Spleen (tissue), 7 donors: ENCODE measurements at regions not wholly inside any gene's neighbourhood (a gene's known extent, or its start where the extent isn't known, plus 50 kb on each side); places are given as distances from the start of the nearest gene placed in this dataset.

ENCODE experiments used
- POLR2A ChIP-seq, 3 donors: fragments of 450-650 bp; IDR thresholded peaks; one replicate each; pipeline ENCODE4 v1.5.1; 2017; ENCODE audit warnings: antibody characterized with exemption in 3 of 3, mild to moderate bottlenecking in 1 of 3
- POLR2AphosphoS5 ChIP-seq, 3 donors: sonication (generic); formaldehyde crosslinking; IDR thresholded peaks; one replicate each; pipeline ENCODE4 v1.5.1; 2017; ENCODE audit warnings: antibody characterized with exemption in 3 of 3
- TF ChIP-seq, protein P1 (sequence below), 11 experiments: fragments of 200-600 bp in 7 of 11; fragments of 450-650 bp in 4 of 11; sonication (generic) in 4 of 11; IDR thresholded peaks in 8 of 11; conservative IDR thresholded peaks in 3 of 11; 1 replicate in 7 of 11; 2 replicates in 4 of 11; pipeline versions ENCODE4 v1.4.0 to v1.8.0; 2016 to 2021; ENCODE audit warnings: antibody characterized with exemption in 11 of 11, inconsistent platforms in 4 of 11, mild to moderate bottlenecking in 1 of 11
- donor health status: DM: no; HTN: no; CAD: no; lungs with moderate emphysema.
- donor health status: DM: no; HTN: no; CAD: no.
- donor health status: DM: no; HTN: no; CAD: no.

DNA sequence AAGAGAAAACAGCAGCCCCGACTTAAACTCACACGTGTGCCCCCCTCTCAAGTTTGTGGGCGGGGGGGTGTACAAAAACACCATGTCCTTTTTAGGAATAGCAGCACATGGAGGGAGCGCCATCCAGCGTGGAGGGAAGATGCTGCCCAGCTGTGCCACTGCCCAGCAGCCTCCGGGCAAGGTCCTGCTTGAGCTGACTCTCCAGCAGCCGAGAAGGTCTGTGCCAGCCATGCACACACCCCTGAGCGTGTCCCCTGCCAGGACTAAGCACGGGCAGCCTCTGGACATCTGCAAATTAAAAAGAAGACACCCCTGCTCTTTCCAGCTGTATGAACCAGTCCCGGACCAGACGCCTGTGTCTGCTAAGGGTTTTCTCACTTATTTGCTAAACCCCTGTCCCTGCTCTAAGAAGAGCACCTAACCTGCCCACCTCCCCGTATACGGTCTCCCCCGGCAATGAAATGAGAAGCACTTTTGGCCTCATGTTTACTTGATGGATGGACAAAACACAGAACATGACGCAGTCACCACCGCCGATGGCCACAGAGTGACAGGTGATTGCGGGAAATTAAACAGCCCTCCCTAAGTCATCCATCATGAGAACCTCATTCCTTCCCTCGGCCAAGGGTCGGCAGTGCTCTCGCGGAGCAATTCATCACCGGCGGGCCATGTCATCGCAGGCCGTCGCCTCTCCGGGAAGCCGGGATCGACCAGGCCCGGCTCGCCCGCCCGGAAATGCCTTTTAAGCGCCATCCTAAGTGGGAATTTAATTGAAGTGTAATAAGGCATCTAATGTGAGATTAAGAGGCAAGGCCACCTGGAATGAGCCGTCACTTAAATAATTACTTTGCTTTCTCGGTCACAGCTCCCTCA, 96.9 kb downstream of the OLFM1 start:
- TF ChIP-seq, protein P1, sequence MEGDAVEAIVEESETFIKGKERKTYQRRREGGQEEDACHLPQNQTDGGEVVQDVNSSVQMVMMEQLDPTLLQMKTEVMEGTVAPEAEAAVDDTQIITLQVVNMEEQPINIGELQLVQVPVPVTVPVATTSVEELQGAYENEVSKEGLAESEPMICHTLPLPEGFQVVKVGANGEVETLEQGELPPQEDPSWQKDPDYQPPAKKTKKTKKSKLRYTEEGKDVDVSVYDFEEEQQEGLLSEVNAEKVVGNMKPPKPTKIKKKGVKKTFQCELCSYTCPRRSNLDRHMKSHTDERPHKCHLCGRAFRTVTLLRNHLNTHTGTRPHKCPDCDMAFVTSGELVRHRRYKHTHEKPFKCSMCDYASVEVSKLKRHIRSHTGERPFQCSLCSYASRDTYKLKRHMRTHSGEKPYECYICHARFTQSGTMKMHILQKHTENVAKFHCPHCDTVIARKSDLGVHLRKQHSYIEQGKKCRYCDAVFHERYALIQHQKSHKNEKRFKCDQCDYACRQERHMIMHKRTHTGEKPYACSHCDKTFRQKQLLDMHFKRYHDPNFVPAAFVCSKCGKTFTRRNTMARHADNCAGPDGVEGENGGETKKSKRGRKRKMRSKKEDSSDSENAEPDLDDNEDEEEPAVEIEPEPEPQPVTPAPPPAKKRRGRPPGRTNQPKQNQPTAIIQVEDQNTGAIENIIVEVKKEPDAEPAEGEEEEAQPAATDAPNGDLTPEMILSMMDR (IDR thresholded peaks at IDR 0.05 in 8 of 11, conservative IDR thresholded peaks at IDR 0.05 in 3 of 11), result no peak
- TF ChIP-seq POLR2AphosphoS5 (IDR thresholded peaks at IDR 0.05) (peak in 1 of 3 donors; percentile 43), POLR2A (IDR thresholded peaks at IDR 0.05) (no peak)
